GM23338 (cell line): ENCODE measurements at regions not wholly inside any gene's neighbourhood (a gene's known extent, or its start where the extent isn't known, plus 50 kb on each side); places are given as distances from the start of the nearest gene placed in this dataset.

Experiments used
- CREB1 ChIP-seq: fragments of 250-450 bp; sonication (Bioruptor Pico); IDR thresholded peaks from 2 replicates; pipeline ENCODE4 v1.5.0; 2020; ENCODE audit warnings: low read depth, mild to moderate bottlenecking, moderate library complexity
- EZH2 ChIP-seq: fragments of 200-600 bp; sonication (generic); IDR thresholded peaks from one replicate; pipeline ENCODE4 v1.8.0; 2017; ENCODE audit warnings: antibody characterized with exemption, mild to moderate bottlenecking, low read depth; ENCODE audit not compliant: unreplicated experiment
- EZH2phosphoT487 ChIP-seq: fragments of 200-600 bp; sonication (generic); IDR thresholded peaks from one replicate; pipeline ENCODE4 v1.8.1; 2018; ENCODE audit warnings: antibody characterized with exemption; ENCODE audit not compliant: unreplicated experiment
- JUNB ChIP-seq: IDR thresholded peaks from one replicate; pipeline ENCODE4 v1.6.1; 2016; ENCODE audit warnings: antibody characterized with exemption; ENCODE audit not compliant: unreplicated experiment
- NANOG ChIP-seq: IDR thresholded peaks from 2 replicates; pipeline ENCODE4 v1.6.1; 2016; ENCODE audit warnings: antibody characterized with exemption, borderline replicate concordance
- POLR2AphosphoS5 ChIP-seq: IDR thresholded peaks from 2 replicates; pipeline ENCODE4 v1.6.1; 2016; ENCODE audit warnings: antibody characterized with exemption, low read depth
- TF ChIP-seq, protein P1 (sequence below), 2 experiments: fragments of 200-600 bp in 1 of 2; sonication (generic) in 1 of 2; conservative IDR thresholded peaks; 2 replicates each; pipeline versions ENCODE4 v1.5.1 to v1.6.1; 2016 to 2017; ENCODE audit warnings: antibody characterized with exemption in 2 of 2, low read depth in 2 of 2, mild to moderate bottlenecking in 2 of 2, moderate library complexity in 1 of 2
- TF ChIP-seq, protein P2 (sequence below): IDR thresholded peaks from one replicate; pipeline ENCODE4 v1.6.1; 2018; ENCODE audit warnings: antibody characterized with exemption; ENCODE audit not compliant: unreplicated experiment
- TF ChIP-seq, protein P3 (sequence below): fragments of 250-450 bp; sonication (Bioruptor Pico); IDR thresholded peaks from 2 replicates; pipeline ENCODE4 v1.5.0; 2020; ENCODE audit warnings: mild to moderate bottlenecking, moderate library complexity

DNA sequence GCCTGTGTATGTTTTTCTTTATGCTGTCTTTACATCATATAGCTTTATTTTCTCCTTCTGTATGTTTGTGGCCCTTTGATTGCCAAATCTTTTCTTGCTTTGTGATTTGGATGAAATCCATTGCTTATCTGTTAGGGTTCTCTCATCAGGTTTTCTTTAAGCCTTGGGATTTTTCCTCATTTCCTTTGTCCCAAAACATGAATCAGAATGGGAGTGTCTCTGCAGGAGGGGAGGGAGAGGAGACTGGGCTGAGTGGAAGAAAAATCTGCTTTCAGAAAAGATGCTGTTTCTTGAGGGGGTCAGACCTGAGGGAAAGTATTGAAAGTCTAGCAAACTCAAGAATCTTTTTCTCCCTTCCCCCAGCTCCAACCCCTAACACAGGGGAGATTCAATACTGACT is 758.0 kb upstream of the MMS22L start:
- TF ChIP-seq EZH2phosphoT487 (no peak), POLR2AphosphoS5 (no peak), EZH2 (no peak), CREB1 (CRISPR knock-in tag) (no peak), JUNB (no peak), NANOG (no peak)
- TF ChIP-seq, protein P1, sequence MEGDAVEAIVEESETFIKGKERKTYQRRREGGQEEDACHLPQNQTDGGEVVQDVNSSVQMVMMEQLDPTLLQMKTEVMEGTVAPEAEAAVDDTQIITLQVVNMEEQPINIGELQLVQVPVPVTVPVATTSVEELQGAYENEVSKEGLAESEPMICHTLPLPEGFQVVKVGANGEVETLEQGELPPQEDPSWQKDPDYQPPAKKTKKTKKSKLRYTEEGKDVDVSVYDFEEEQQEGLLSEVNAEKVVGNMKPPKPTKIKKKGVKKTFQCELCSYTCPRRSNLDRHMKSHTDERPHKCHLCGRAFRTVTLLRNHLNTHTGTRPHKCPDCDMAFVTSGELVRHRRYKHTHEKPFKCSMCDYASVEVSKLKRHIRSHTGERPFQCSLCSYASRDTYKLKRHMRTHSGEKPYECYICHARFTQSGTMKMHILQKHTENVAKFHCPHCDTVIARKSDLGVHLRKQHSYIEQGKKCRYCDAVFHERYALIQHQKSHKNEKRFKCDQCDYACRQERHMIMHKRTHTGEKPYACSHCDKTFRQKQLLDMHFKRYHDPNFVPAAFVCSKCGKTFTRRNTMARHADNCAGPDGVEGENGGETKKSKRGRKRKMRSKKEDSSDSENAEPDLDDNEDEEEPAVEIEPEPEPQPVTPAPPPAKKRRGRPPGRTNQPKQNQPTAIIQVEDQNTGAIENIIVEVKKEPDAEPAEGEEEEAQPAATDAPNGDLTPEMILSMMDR (conservative IDR thresholded peaks at IDR 0.05; ENCODE audit: low read depth in 2 of 2): no peak
- TF ChIP-seq, protein P2, sequence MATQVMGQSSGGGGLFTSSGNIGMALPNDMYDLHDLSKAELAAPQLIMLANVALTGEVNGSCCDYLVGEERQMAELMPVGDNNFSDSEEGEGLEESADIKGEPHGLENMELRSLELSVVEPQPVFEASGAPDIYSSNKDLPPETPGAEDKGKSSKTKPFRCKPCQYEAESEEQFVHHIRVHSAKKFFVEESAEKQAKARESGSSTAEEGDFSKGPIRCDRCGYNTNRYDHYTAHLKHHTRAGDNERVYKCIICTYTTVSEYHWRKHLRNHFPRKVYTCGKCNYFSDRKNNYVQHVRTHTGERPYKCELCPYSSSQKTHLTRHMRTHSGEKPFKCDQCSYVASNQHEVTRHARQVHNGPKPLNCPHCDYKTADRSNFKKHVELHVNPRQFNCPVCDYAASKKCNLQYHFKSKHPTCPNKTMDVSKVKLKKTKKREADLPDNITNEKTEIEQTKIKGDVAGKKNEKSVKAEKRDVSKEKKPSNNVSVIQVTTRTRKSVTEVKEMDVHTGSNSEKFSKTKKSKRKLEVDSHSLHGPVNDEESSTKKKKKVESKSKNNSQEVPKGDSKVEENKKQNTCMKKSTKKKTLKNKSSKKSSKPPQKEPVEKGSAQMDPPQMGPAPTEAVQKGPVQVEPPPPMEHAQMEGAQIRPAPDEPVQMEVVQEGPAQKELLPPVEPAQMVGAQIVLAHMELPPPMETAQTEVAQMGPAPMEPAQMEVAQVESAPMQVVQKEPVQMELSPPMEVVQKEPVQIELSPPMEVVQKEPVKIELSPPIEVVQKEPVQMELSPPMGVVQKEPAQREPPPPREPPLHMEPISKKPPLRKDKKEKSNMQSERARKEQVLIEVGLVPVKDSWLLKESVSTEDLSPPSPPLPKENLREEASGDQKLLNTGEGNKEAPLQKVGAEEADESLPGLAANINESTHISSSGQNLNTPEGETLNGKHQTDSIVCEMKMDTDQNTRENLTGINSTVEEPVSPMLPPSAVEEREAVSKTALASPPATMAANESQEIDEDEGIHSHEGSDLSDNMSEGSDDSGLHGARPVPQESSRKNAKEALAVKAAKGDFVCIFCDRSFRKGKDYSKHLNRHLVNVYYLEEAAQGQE: no peak
- TF ChIP-seq, protein P3, sequence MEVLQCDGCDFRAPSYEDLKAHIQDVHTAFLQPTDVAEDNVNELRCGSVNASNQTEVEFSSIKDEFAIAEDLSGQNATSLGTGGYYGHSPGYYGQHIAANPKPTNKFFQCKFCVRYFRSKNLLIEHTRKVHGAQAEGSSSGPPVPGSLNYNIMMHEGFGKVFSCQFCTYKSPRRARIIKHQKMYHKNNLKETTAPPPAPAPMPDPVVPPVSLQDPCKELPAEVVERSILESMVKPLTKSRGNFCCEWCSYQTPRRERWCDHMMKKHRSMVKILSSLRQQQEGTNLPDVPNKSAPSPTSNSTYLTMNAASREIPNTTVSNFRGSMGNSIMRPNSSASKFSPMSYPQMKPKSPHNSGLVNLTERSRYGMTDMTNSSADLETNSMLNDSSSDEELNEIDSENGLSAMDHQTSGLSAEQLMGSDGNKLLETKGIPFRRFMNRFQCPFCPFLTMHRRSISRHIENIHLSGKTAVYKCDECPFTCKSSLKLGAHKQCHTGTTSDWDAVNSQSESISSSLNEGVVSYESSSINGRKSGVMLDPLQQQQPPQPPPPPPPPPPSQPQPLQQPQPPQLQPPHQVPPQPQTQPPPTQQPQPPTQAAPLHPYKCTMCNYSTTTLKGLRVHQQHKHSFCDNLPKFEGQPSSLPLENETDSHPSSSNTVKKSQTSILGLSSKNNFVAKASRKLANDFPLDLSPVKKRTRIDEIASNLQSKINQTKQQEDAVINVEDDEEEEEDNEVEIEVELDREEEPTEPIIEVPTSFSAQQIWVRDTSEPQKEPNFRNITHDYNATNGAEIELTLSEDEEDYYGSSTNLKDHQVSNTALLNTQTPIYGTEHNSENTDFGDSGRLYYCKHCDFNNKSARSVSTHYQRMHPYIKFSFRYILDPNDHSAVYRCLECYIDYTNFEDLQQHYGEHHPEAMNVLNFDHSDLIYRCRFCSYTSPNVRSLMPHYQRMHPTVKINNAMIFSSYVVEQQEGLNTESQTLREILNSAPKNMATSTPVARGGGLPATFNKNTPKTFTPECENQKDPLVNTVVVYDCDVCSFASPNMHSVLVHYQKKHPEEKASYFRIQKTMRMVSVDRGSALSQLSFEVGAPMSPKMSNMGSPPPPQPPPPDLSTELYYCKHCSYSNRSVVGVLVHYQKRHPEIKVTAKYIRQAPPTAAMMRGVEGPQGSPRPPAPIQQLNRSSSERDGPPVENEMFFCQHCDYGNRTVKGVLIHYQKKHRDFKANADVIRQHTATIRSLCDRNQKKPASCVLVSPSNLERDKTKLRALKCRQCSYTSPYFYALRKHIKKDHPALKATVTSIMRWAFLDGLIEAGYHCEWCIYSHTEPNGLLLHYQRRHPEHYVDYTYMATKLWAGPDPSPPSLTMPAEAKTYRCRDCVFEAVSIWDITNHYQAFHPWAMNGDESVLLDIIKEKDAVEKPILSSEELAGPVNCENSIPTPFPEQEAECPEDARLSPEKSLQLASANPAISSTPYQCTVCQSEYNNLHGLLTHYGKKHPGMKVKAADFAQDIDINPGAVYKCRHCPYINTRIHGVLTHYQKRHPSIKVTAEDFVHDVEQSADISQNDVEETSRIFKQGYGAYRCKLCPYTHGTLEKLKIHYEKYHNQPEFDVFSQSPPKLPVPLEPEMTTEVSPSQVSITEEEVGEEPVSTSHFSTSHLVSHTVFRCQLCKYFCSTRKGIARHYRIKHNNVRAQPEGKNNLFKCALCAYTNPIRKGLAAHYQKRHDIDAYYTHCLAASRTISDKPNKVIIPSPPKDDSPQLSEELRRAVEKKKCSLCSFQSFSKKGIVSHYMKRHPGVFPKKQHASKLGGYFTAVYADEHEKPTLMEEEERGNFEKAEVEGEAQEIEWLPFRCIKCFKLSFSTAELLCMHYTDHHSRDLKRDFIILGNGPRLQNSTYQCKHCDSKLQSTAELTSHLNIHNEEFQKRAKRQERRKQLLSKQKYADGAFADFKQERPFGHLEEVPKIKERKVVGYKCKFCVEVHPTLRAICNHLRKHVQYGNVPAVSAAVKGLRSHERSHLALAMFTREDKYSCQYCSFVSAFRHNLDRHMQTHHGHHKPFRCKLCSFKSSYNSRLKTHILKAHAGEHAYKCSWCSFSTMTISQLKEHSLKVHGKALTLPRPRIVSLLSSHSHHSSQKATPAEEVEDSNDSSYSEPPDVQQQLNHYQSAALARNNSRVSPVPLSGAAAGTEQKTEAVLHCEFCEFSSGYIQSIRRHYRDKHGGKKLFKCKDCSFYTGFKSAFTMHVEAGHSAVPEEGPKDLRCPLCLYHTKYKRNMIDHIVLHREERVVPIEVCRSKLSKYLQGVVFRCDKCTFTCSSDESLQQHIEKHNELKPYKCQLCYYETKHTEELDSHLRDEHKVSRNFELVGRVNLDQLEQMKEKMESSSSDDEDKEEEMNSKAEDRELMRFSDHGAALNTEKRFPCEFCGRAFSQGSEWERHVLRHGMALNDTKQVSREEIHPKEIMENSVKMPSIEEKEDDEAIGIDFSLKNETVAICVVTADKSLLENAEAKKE (CRISPR knock-in tag): 0 out of 2 replicates have a peak, but pooled peaks have one; percentile 12
